HG03159 (cell line): ENCODE measurements at regions not wholly inside any gene's neighbourhood (a gene's known extent, or its start where the extent isn't known, plus 50 kb on each side); places are given as distances from the start of the nearest gene placed in this dataset.
"Not testable (repeated sequence)": the region's sequence is repeated elsewhere in the genome, so short reads cannot be mapped to it uniquely, and the experiment has no call there.

Experiments used
- ATAC-seq: cut with Tn5 transposase; IDR thresholded peaks from one replicate; pipeline ENCODE4 v1.9.1; 2021; ENCODE audit warnings: mild to moderate bottlenecking, moderate library complexity; ENCODE audit not compliant: unreplicated experiment

DNA sequence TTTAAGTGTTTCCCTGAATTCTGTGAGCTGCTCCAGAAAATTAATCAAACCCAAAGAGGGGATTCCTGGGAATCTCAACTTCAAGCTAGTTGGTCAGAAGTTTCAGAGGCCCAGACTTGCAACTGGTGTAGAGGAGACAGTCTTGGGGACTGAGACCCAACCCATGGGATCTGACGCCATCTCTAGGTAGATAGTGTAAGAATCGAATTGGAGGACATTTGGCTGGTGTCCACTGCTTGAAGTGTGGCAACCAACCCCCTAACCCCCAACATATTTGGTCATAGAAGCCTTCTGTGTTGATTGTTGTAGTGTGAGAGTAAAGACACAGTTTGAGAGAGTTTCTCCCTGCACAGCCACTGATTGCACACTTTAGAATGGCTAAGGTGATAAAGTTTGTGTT lies 103.5 kb upstream of the CARMIL1 start:
- ATAC-seq = no peak

DNA sequence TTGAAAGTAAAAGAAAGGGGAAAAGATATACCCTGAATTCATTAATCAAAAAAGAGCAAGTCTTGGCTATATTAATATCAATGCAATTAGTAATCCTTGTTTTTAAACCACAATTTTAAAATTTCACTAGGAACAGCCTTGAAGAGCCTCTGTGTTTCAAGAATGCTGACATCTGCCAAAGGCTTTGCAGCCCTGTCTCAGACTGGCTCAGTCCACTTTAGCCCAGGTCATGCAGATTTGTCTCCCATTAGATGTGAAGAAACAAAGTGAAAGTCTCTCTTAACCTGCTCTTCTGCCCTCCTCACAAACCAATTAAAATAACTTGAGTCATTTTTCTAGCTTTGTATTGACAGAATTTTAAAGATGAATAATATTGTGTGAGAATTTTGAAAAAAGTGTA lies 102.7 kb upstream of the CARMIL1 start:
- no peak for ATAC-seq

DNA sequence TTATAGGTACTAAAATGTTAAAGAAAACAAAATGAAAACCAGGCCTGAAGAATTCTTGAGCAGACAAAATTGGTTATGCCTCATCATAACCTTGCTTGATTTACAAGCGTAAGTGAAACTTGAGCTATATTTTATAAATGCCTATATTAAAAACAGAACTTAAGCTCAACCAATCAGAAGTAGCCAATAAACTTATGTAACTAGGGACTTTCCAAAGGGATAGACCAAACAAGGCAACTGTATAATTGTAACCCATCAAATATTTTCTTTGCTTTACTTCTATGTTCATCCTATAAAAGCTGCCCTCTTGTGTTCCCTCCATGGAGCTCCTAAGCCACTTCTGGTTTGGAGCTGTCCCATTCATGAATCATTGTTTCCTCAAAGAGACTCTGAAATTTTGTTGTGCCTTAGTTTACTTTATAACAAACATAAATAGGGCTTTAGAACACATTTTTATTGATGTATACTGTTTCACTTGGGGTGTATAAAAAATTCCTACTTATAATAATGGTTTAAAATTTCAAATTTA lies 101.6 kb upstream of the CARMIL1 start:
- ATAC-seq = no peak

DNA sequence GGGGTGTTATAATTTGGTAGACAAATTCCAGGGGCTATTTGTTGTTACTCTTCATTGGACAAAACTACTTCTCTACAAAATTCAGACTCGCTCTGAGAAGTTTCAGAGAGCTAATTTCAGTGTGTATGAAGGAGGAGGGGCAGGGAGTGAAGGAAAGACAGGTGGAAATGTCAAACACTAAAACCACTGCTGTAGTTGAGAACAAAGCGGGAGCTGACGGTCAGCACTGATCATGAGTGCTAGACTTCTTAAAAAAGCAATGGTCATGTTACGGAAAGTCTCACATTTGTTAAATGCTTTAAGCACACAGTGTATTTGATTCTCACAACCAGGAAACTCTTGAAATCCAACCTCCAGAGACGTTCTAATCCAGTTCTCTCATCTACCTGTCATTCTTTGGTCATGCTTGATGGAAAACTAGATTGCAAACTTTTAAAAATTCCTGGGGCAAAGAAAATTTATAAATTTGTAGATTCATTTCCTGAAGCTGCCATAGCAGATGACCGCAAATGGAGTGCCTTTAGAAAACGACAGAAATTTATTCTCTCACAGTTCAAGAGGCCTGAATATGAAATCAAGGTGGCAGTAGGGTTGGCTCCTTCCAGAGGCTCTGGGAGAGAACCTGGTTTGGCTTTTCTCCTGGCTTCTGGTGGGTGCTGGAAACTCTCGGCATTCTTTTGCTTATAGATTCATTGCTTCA lies 100.7 kb upstream of the CARMIL1 start:
- no peak for ATAC-seq

DNA sequence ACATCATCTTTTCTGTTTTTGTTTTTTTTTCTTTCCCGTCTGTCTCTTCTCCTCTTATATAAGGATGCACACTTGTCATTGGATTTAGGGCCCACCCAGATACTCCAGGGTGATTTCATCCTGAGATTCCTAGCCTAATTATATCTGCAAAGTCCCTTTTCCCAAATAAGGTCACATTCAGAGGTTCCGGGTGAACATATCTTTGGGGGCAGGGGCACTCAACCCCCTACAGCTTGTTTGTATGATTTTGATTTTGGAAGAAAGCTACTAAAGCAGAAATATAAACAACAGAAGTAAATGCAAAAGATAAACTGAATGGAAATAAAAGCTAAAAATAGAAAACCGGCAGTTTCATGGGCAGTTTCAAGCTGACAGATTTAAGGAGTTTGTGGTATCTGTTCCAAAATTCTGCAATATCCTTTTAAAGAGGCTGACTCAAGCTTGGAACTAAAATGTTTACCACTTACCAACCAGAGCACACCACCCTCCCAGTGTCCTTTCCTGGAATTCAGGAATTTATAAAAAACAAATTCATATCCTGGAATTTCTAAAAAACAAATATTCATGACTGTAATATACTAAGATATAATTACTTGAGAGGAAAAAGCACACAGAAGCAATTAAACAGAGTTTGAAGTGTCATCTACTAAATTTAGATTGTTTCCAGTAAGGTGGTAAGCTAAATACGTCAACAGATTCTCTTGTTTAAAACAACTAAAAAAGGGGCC lies 100.0 kb upstream of the CARMIL1 start:
- no peak for ATAC-seq

DNA sequence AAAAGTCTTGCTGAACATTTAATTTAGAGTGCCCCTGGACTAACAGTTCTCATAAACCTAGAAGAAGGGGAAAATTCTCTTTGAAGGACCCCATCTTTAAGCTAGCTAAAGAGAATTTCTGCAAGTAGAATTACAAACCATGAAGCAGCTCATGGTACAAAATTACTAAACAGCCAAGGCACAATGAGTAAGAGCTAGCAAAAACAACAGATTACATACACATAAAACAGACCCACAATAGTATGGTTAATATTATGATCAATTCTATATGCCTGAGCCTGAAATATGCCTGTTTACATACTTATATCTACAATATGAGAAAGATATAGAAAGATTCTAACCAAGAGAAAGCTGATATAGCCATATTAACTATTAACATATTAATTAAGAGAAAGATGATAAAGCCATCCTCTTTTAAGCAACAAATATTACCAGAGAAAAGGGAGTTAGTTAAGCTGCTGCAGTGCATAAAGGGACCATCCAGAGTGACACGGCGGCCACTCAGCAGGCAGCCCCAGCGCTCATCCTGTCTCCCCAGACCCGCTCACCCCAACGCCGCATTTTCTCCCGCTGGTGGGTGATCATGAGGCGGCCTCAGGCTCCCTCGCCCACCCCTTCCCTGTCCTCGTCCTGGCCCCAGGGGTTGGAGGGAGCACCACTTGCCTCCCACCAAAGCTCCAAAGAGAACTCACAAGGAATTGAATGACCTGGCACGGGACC lies 98.4 kb upstream of the CARMIL1 start:
- ATAC-seq = no peak

DNA sequence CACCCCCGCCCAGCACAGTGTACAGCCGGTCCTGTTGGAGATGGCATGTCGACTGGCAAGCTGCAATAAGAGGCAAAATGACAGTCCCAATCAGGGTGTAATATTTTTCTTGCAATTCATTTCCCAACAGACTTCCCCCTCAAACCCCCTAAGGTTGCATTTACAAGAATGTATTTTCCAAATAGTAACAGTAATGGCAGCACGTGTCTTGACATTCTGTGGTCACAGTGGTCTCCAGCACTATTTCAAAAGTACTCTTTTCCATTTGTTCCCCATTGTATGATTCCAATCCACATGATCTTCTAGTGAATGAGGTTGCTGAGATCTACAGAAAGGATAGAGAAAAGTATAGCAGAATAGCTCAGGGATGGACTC lies 97.8 kb upstream of the CARMIL1 start:
- no peak for ATAC-seq

DNA sequence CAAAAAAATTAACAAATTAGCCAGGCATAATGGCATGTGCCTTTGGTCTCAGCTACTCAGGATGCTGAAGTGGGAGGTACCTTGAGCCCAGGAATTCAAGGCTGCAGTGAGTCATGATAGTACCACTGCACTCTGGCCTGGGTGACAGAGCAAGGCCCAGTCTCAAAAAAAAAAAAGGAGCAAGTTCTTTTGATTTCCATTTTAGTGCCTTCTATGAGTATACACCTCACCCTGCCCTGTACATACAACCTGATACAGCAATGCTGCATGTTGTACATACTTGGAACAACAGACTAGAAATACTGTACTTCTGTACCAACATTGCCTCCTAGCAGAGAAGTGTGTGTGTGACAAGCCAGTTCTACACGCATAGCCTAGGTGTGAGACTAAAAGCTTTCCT lies 97.3 kb upstream of the CARMIL1 start:
- ATAC-seq = no peak

DNA sequence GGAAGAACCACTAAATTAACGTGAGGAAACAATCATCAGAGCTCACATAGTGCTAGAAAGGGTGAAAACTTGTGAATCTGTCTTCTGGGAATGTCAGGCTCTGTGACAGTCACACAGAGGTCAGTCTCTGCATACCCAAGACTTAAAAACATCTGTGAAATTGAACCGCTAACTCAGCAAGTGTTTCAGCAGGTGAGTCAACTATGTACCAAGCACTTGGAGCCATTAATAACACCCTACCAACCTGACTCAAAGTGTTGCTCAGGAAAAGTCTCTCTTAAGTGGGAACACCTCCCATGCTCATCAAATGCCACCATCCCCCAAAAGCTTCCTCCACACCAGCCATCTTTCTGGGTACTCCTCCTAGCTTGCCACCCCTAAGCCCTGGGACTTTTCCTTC lies 92.3 kb upstream of the CARMIL1 start:
- ATAC-seq = no peak

DNA sequence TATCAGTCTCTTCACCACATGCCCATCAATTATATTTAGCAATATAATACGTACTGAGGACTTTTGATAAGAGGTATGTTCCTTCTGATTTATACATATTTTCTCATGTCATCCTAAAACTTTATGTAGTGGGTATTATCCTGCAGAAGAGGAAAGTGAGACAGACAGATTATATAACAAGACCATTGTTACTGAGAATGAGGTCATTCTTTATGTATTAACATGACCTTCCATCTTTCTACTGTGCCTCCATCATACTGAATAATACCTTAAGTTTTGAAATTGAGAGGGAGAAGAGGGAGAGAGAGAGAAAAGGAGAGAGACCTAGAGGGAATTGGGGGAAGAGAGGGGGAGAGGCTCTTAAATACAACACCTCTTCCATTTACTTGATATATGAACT lies 90.9 kb upstream of the CARMIL1 start:
- no peak for ATAC-seq

DNA sequence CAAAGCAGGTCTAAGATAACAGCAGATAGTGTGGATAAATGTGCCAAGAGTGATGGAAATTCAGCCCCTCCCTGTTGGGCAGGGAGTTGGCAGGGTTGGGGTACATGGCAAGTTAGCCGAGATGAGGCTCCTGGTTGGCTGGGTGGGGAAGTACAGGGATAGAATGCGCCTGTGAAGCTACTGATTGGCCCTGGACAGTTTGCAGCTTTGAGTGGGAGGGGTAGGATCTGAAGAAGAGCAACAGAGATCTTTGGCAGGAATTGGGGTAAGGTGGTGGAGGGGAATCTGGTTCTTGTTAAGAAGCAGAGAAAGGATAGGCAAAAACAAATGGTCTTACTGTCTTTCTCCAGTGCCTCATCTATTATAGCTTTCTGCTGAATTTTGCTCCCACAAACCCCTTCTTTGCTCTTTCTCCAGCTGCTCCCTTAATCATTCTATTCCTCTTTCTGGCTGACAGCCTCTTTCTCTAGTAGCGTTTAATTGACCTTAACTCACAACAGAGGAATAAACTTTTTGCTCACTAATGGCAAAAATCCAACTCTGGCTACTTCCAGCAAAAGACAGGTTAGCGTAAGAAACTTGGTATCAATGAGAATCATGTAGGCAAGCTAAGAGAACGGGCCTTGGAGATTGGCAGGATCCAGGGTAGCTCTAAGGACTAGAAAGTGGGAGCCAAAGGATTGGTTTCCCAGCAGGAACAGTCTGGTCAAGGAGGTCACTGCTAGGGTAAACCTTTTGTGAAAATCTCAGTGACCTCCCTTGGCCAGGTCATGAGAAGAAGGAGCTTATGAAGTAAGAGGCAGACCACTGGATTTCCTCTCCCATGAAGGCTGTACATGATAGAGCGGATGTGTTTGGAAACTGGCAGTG lies 86.3 kb upstream of the CARMIL1 start:
- no peak for ATAC-seq

DNA sequence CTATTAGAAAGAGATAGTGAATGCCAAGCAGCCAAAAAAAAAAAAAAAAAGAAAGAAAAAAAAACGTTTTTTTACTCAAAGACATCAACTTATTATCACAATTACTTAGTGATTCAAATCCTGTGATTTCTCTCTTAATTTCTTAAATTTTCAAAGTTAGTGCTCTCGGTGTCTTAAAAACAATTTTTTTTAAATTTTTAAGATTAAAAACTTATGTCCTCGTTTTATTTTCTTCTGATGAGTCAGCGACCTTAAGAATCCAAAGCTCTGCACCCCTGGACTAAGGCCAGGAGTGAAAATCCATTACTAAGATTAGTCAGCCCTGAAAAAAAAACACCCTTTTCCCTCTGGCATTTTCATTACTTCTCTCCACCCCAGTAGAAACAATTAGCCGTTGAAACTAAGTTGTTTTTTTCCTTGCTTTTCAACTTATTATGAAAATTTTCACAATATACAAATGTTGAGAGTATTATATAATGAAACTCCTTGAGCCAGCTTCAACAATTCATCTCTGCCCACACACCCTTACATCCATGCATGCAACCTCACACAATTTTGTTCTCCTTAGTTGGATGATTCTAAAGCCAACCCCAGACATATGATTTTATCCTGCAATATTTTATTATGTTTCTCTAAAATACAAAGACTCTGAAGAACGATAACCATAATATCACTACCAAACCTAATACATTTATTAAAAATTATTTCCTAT lies 85.6 kb upstream of the CARMIL1 start:
- ATAC-seq = no peak

DNA sequence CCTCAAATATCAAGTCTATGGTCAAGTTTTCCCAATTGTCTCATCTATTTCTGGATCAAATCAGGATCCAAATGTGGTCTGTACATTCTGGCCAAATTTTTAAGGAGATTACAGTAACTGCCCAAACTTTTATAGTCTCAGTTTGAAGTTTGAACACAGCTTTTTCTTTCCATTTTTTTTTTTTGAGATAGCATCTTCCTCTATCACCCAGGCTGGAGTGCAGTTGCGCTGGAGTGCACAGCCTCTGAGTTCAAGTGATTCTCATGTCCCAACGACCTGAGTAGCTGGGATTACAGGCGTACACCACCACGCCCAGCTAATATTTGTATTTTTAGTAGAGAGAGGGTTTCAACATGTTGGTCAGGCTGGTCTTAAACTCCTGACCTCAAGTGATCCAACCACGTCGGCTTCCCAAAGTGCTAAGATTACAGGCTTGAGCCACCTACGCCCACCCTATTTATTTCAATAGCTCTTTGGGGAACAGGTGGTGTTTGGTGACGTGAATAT lies 84.9 kb upstream of the CARMIL1 start:
- ATAC-seq = no peak

DNA sequence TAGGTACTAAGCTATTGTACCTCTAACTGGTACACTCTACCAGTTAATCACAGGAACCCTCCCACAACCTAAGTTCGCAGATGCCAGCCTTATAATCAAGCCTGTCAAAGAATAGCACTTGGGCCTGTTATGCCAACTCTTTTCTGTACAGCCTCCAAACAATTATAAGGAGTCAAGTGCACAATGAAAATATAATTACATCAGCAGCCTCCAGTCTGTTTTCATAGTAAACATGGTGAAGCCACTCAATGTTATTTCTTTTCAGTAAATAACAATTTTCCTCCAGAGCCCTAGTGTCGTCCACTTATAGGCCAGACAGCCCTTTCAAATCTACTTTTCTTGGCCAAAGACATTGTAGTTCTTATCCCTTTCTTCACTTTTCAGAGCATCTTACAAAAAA lies 82.7 kb upstream of the CARMIL1 start:
- no peak for ATAC-seq

DNA sequence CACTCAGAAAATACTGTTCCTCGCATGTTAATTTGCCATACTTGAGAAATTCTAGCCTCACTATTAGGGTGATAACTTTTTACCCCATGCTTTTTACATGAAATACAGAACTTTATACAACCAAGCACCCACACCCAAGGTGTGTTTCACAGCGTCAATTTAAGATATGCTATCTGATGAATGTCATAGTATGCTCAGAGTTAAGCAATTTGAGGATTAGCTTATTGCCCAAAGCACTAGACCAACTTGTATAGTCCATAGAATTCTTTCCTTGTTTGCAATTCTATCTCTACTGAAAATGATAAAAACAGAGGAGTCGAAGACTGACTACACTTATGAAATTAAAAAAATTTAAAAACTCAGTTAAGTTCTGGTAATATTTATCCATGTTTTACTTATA lies 82.1 kb upstream of the CARMIL1 start:
- ATAC-seq = no peak

DNA sequence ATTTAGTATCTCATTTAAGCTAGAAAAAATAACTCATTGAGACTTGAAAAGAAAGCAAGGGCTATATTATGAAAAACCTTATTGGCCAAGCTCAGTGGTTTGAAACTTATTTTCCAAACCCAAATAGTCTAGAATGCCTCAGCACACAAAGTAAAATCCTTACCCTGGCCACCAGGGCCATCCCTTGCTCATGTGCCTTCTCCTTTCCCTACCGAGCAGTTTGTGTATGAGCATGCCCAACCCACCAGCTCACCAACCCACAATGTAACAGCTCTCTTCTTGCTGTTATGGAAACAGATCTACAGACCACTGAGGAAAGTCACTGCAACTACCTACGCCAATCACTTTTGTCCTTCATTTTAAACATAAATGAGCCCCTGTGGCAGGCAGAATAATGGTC lies 79.6 kb upstream of the CARMIL1 start:
- no peak for ATAC-seq

DNA sequence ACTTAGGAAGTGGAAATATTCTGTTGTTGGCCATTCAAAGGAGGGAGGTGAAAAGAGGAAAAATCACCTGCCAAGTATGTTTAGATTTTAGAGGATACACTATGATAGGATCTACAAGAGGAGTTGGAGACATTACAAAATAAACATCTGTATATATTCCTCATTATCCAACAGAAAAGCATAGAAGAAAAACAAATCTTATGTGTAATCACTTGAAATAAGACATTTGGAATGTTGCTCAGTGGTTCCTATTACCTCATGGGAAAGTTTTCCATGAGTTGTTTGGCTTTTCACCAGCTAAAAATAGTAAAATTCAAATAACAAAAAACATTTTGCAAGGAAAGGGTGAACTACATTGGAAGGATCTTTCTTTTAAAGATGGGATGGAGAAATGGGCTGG lies 76.7 kb upstream of the CARMIL1 start:
- no peak for ATAC-seq

DNA sequence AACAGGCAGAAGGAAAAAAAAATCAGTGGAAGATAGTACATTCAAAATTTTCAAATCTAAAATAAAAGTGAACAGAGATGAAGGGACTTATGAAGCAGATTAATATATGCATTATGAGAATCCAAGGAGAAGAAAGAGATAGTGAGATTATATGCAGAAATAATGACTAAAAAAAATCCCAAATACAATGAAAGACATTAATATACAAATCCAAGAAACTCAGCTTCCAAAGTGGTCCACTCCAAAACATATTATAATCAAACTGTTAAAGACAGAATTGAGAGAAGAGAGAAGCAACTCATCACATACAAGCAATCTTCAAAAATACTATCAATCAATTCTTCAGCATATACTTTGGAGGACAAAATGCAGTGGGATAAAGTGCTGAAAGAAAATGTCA lies 73.5 kb upstream of the CARMIL1 start:
- ATAC-seq = no peak

DNA sequence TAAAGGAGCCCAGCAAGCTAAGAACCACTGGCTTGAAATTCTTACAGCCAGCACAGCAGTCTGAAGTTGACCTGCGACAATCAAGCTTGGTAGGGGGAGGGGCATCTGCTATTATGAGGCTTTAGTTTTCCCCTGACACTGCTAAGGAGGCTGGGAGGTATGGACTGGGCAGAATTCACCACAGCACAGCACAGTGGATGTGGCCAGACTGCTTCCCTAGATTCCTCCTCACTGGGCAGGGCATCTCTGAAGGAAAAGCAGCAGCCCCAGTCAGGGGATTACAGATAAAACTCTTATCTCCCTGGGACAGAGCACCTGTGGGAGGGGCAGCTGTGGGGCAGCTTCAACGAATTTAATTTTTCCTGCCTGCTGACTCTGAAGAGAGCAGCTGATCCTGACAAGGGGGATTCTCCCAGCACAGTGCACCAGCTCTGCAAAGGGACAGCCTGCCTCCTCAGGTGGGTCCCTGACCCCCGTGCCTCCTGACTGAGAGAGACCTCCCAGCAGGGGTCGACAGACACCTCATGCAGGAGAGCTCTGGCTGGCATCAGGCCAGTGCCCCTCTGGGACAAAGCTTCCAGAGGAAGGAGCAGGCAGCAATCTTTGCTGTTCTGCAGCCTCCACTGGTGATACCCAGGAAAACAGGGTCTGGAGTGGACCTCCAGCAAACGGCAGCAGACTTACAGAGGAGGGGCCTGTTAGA lies 71.6 kb upstream of the CARMIL1 start:
- ATAC-seq = not testable (repeated sequence)

DNA sequence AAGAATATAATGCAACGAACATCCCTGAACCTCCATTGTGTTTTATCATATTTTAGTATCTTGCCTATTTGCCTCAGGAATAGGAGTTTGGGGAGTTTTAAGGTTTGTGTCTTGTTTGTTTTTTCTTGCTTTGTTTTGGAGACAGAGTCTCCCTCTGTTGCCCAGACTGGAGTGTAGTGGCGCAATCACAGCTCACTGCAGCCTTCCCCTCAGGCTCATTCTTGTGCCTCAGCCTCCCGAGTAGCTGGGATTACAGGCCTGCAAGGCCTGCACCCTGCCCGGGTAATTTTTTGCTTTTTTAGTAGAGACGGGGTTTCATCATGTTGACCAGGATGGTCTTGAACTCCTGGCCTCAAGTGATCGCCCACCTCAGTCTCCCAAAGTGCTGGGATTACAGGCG lies 63.3 kb upstream of the CARMIL1 start:
- no peak for ATAC-seq
